GM12874 (cell line): ENCODE measurements at regions not wholly inside any gene's neighbourhood (a gene's known extent, or its start where the extent isn't known, plus 50 kb on each side); places are given as distances from the start of the nearest gene placed in this dataset.

Experiments
- TF ChIP-seq, protein P1 (sequence below): IDR thresholded peaks from 2 replicates; pipeline ENCODE4 v1.5.1; 2011; ENCODE audit warnings: low read depth, mild to moderate bottlenecking, control low read depth, low read length, moderate library complexity; ENCODE audit not compliant: insufficient read depth

DNA sequence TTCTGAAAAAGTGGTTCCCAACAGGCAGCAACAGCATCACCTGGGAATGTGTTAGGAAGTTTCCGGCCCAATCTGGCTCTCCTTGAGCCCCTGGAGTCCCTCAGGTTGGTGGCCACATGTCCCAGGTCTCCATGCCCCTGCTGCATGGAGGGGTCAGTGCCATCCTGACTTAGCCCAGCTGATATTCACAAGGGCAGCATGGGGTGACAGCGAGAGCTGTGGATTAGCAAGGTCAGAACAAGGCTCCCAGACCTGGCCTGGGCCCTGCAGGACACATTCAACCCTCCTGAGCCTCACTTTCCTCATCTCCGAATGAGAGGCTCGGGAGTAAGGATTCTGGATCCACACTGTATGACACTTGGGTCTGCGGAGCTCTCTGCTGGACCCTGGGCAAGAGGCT lies 243.8 kb upstream of the TLE3 start:
- TF ChIP-seq, protein P1, sequence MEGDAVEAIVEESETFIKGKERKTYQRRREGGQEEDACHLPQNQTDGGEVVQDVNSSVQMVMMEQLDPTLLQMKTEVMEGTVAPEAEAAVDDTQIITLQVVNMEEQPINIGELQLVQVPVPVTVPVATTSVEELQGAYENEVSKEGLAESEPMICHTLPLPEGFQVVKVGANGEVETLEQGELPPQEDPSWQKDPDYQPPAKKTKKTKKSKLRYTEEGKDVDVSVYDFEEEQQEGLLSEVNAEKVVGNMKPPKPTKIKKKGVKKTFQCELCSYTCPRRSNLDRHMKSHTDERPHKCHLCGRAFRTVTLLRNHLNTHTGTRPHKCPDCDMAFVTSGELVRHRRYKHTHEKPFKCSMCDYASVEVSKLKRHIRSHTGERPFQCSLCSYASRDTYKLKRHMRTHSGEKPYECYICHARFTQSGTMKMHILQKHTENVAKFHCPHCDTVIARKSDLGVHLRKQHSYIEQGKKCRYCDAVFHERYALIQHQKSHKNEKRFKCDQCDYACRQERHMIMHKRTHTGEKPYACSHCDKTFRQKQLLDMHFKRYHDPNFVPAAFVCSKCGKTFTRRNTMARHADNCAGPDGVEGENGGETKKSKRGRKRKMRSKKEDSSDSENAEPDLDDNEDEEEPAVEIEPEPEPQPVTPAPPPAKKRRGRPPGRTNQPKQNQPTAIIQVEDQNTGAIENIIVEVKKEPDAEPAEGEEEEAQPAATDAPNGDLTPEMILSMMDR, result no peak

DNA sequence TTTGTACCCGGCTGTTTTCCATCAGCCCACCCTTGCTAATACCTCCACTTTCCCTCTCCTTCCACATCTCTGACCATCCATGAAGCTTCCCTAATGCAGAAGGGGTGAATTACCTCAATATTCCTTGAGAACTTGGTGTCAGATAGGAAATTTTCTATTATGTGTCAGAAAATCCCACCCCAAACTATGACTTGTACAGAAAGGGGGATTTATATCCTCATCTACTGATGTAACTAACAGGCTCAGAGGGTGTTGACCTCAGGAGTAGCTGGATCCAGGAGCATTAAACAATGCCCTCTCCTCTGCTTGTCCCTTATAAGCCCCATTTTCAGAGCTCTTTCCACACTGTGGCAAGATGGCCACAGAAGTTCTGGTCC lies 242.8 kb upstream of the TLE3 start:
- TF ChIP-seq, protein P1, result no peak

DNA sequence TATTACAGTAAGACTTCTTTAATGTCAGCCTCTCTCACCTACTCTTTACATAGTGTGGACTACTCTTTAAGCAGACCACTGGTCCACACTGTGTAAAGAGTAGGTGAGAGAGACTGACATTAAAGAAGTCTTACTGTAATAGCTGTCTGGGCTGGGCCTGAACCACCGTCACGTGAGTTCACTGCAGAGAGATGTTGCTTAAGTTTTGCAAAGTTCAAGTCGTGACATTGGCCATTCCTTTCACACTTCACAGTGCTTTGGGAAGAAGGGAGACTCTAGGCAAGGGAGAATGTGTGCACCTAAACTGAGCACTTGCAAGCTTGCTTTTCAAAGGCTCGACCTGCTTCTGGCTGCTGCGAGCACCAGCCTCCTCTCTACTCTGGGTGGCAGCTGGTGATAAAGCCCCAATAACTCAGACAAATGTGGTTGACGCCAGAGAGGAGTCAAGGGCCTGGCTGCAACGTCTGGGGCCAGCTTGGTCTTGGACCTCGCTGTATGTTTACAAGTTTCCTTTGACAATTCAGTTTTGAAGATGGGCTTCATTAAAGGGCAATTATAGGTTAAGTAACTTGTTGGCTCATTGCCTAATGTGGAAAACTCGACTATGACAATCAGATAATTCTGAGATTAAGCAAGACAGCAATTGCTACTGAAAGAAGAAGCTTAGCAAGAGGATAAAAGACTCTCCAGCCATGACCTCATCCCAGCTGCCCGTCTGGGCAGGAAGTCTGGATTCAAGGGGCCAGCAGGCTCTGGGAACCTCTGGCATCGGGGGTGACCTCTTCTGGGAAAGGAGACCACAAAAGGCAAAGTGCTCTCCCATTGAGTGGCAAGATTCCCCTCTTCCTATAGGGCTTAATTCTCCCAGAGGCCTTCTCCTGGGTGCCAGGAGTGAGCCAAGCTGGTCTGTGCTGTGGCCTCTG lies 242.1 kb upstream of the TLE3 start:
- TF ChIP-seq, protein P1, result no peak

DNA sequence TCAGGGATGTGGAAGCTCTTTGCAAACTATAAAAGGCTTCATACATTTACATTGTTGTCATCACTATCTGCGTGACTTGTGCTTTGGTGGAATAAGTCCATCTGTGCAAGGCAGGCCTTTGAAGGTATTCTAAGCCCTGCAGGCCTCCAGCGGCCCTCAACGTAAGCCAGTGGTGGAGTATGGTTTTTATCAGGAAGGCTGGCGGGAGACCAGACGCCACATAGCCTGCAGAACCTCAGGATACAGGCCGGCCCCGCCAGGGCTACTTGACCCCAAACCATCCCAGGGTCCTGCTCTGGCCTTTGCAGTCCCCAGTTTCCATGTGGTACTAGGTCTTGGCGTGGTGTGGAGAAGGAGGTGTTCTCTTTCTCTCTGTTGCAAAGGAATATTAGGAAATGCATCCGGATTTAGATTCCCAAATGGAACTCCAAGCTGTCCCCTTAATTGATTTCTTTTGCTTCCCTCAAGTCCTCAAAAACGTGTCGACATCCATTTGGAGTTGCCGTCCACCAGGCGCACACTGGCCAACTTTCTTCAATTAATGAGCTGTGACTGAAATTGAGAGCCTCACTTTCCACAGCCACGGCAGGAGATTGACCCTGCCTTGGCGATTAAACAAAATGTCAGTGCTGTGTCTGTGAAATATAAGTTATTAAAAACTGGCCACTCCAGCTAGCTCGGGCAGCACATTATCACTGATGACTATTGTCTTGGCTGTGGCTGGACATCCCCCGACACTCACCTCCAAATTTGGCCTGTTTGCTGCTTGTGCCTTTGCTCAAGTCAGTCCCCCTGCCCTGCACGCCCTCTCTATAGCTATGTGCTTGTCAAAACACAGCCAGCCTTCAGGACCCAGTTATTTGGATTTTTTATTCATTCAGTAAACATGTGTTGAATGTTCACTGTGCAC lies 239.8 kb upstream of the TLE3 start:
- TF ChIP-seq, protein P1, result no peak

DNA sequence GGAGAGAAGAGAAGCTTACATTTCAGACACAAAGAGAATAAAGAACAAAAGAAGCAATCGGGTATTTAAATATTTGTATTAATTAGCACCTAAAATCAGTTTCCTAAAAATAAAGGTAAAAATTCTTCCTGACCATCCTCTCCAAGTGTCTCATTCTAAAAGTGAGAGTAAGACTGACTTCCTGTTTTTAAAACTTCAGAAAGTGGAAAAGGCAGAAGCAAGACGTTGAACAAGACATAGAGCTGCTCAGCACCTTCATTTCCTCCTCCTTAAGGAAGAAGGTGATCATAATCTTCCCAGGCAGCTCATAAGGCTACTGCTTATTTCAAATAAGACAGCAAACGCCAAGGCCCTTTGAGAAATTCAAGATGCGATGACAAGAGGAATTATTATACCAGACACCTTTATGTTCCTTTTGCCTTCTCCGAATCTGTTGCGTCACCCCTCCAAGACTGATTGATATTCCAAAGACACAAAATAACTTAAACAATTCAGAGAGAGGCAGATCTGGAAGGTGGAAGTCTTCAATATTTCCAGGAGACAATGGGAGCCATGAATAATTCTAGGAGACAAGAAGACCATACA lies 238.8 kb upstream of the TLE3 start:
- TF ChIP-seq, protein P1, result no peak

GRCh38 chr15:70334286-70334685 lies 236.6 kb upstream of the TLE3 start:
- TF ChIP-seq, protein P1, result no peak

DNA sequence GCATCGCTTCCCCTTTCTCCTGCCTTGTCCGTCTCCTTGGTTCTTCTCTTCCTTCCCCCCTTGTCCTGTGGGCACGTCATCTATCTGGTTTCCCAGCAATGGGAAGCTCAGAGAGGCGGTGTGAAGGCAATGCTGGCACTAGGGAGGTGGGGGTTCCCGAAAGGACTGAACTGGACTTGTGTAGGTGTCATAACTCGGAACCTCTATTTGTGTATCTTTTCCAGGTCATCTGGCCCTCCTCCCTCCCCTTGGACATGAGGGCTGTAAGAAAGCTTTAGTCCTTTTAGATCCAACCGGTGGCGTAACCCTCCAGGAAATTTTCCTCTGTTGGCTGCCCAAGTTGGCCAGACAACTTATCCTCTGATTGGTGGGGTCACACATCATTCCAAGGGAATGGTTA lies 231.5 kb upstream of the TLE3 start:
- TF ChIP-seq, protein P1, result no peak
